GM18520 (cell line): ENCODE measurements at regions not wholly inside any gene's neighbourhood (a gene's known extent, or its start where the extent isn't known, plus 50 kb on each side); places are given as distances from the start of the nearest gene placed in this dataset.
"Not testable (repeated sequence)": the region's sequence is repeated elsewhere in the genome, so short reads cannot be mapped to it uniquely, and the experiment has no call there.

ENCODE experiments used
- ATAC-seq: cut with Tn5 transposase; IDR thresholded peaks from one replicate; pipeline ENCODE4 v1.9.1; 2021; ENCODE audit not compliant: unreplicated experiment

- ATAC-seq, result no peak
Measured at GRCh38 chr4:81740487-81740886, 268.8 kb upstream of the RASGEF1B start.

DNA sequence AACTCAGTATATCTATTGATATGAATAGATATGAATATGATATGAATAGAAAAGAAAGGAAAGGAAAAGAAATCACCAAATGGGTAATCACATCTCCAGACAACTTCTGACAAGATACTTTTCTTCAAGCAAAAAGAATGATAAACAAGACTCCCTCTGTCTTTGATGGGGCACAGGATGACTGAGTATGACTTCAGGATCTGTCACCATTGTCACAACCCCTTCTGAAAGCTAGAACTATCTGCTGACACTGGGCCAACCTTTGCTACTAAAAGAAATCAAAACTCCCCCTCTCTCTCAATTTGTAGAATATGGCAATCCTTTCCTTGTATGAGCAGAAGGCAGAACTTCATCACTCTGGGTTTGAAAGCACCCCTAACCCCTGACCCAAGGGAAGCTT, 267.2 kb upstream of the RASGEF1B start:
- no peak for ATAC-seq

- ATAC-seq, result no peak
Measured at GRCh38 chr4:81737865-81738559, 266.3 kb upstream of the RASGEF1B start.

DNA sequence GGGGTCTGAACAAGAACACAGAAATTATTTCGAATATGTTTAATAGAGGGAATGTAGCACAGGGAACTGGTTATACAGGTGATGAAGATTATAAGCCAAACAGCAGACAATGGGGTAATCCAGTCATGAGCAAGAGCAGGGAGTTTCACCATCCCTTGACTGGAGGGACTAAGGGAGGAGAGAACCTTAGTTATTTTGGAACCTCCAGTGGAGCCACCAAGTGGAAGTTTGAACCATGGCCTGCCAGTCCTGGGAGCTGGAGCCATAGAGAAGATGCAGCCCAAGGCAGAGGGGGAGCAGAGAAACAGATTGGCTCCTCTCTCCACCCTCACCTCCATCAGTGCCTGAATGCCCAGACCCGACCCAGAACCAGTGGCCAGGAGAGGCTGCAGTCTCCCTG, 264.6 kb upstream of the RASGEF1B start:
- no peak for ATAC-seq

DNA sequence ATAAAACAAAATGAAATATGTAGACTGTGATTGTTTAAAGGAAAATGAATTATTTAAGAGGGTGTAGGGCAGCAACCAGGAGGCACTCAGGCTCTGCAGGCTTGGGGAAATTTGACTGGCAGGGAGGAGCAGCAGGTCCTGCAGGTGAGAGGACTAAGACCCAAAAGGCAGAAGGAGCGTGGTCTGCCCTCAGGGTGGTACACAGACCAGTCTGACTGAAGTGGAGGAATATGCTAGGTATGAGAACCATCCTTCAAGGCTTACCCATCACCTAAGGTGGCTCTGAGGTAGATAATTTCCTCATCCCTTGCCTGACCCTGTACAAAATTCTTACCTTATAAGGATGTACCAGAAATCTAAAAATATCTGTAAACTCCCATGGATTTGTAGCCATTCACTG, 261.3 kb upstream of the RASGEF1B start:
- ATAC-seq, result no peak

- peak; percentile 100 for ATAC-seq
Measured at GRCh38 chr4:81724925-81725329, 253.2 kb upstream of the RASGEF1B start.

DNA sequence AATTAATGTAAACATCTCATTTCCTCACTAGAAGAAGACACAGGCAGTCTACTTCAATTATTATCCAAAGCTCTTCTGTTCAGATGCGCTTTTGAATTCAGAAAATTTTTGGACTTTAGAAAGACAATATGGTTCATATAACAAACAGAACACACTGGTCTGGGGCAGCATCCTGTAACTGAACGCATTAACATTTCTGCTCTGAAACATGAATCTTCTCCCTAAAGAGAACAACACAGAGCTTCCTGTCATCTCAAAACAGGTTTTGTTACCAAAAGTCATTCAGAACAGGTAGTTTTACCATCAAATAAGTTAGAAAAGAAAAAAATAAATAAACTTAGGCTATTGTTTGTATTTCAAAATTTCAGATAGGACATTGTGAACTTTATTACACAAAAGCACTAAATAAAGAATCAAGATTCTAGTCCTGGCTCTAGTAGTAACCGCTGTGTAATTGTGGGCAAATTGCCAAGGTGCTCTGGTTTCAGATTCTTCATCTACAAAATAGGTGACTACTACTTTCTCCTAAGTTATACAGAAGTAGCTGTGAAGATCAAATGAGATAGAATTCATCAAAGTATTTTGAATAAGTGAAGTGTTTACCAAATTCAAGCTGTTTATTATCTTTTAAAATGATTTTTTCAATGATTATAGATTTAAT, 252.3 kb upstream of the RASGEF1B start:
- ATAC-seq, result no peak

GRCh38 chr4:81723019-81723884, 251.5 kb upstream of the RASGEF1B start:
- no peak for ATAC-seq

DNA sequence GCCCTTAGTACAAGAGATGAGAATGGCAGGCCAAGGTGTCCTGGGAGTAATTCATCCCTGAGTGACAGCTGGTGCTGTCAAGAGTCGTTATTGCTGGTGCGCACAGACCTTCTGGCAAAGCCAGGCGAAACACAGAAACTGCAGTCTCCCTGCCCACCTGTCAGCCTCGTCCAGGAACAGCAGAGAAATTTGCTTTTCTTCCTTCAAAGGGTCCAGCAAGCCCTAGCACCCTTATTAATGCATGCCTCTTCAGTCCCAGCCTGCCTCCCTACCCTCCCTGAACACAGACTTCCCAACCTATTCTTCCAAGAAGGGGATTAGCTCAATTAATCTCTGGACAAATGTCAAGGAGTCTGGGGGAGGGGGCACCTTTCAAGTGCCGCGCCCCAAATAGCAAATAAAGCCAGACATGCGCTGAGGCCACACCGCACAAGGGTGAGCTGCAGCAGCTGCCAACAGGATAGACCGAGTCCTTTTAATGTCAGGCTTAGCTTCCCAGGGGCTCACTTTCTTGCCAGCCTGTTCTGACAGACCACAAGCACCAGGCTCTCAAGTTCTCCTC, 250.7 kb upstream of the RASGEF1B start:
- ATAC-seq, result no peak

DNA sequence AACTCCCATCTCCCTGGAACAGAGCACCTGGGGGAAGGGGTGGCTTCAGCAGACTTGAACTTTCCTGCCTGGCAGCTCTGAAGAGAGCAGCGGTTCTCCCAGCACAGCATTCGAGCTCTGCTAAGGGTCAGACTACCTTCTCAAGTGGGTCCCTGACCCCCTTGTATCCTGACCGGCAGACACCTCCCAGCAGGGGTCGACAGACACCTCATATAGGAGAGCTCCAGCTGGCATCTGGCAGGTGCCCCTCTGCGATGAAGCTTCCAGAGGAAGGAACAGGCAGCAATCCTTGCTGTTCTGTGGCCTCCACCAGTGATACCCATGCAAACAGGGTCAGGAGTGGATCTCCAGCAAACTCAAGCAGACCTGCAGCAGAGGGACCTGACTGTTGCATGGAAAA, 244.1 kb upstream of the RASGEF1B start:
- ATAC-seq, result no peak

DNA sequence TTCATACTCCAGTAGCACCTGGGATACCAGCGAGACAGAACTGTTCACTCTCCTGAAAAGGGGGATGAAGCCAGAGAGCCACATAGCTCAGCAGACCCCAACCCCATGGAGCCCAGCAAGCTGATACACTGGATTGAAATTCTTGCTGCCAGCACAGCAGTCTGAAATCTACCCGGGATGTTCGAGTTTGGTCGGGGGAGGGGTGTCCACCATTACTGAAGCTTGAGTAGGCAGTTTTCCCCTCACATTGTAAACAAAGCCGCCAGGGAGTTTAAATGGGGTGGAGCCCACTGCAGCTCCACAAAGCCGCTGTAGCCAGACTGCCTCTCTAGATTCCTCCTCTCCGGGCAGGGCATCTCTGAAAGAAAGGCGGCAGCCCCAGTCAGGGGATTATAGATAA, 243.7 kb upstream of the RASGEF1B start:
- not testable (repeated sequence) for ATAC-seq

GRCh38 chr4:81714291-81714690, 242.6 kb upstream of the RASGEF1B start:
- no peak for ATAC-seq

DNA sequence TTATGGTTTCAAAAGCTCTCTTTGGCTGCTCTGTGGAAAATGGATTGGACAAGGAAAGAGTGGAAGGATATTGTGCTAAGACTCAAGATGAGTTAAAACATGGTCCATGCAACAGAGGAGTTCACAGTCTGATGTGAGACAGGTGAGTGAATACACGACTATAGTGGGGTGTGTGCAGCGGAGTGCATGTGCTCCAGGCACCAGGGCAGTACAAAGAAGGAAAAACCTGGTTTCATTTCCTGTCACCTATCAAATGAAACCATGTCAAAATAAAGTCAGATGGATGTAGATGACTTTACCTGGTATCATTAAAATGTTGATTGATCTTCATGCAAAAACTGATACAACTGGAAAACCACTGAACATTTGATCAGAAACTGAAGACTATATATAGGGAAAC, 241.0 kb upstream of the RASGEF1B start:
- ATAC-seq, result no peak

- no peak for ATAC-seq
Measured at GRCh38 chr4:81704461-81704860, 232.8 kb upstream of the RASGEF1B start.

DNA sequence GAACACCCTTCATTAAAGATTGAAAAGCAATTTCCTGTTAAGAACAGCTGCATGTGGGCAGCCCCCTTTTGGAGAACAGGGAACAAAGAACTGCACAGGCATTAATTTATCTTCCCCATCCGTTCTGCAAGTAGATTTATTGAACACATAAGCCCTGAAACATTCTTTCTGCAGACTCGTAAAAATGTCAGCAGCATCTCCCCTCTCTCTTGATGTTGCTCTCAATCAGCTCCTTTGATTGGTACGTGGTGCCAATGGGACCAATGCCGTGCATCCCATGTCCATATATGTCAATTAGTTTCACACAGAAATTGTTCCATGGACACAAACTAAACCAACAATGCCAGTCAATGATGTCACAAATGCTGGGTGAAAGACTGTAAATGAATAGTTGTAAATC, 228.5 kb upstream of the RASGEF1B start:
- no peak for ATAC-seq

- no peak for ATAC-seq
Measured at GRCh38 chr4:81698538-81699296, 227.0 kb upstream of the RASGEF1B start.

GRCh38 chr4:81694176-81694913, 222.6 kb upstream of the RASGEF1B start:
- no peak for ATAC-seq

DNA sequence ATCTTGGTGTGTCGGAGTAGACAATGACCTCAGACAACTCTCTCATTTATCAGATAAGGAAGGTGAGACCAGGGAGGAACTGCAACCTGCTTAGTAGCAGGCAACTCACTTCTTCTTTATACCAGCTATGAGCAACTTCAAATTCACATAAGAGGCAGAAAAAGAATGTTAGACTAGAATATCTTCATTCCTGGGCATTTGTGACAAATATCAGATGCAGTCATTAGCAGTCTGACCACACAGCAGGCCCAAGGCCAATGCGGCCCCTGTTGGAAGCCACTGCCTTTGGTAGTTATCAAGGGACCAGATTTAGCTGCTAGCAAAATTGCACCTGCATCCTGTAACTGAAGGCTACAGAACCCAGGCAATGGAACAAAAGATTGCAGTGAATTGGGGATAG, 219.2 kb upstream of the RASGEF1B start:
- no peak for ATAC-seq

- no peak for ATAC-seq
Measured at GRCh38 chr4:81688085-81688484, 216.4 kb upstream of the RASGEF1B start.

DNA sequence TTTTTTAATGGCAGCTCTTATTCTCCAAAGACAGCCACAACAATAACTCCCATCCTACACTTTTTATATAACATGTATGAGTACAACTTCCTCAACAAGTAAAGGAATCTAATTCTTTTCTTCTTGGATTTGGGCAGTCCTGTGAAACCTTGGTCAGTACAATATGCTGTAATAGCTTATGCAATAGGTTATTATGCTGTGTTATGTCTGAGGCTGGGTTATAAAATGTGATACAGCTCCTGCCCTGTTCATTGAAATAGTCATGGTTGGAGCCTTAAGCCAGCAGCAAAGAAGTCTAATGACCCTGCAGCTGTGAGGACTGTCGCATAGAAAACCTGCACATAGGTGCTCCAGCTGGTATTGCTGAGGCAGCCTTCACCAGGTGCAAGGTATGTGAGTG, 215.8 kb upstream of the RASGEF1B start:
- no peak for ATAC-seq
